ENCODE measurements at regions not wholly inside any gene's neighbourhood (a gene's known extent, or its start where the extent isn't known, plus 50 kb on each side); places are given as distances from the start of the nearest gene placed in this dataset.

DNA sequence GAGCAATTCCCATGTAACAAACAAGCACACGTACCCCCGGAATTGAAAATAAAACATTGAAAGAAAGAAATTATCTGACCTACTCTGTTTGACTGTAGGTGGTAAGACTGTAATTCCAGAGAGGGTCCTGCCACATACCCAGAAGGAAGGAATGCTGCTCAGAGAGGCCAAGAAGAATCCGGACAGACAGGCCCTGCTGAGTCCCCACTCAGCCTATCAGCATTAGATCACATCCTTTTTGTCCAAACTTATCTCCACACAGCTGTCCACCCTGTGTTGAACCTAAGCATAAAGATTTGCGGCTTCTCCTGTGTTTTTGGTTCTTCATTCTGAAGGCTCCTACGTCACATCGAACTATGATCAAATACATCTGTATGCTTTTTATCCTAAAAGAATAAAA is 591.9 kb downstream of the QKI start:
- in situ Hi-C loops (cut with MboI; ENCODE audit: low pct_ligation_motif_present in 1 of 4, low pct_unique_long_range_greater_than_20kb in 1 of 4, low sequenced_read_pairs in 3 of 4), result no loop called here
- intact Hi-C loops (cut with DNase I; ENCODE audit: low total_unique reads), result no loop called here
- no peak for TF ChIP-seq EP300 (IDR thresholded peaks at IDR 0.05; ENCODE audit: low read depth)
- TF ChIP-seq, protein P1, sequence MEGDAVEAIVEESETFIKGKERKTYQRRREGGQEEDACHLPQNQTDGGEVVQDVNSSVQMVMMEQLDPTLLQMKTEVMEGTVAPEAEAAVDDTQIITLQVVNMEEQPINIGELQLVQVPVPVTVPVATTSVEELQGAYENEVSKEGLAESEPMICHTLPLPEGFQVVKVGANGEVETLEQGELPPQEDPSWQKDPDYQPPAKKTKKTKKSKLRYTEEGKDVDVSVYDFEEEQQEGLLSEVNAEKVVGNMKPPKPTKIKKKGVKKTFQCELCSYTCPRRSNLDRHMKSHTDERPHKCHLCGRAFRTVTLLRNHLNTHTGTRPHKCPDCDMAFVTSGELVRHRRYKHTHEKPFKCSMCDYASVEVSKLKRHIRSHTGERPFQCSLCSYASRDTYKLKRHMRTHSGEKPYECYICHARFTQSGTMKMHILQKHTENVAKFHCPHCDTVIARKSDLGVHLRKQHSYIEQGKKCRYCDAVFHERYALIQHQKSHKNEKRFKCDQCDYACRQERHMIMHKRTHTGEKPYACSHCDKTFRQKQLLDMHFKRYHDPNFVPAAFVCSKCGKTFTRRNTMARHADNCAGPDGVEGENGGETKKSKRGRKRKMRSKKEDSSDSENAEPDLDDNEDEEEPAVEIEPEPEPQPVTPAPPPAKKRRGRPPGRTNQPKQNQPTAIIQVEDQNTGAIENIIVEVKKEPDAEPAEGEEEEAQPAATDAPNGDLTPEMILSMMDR (IDR thresholded peaks at IDR 0.05), result no peak
- no peak for TF ChIP-seq POLR2A (IDR thresholded peaks at IDR 0.05)
- TF ChIP-seq POLR2AphosphoS5 (IDR thresholded peaks at IDR 0.05), result no peak

GRCh38 chr6:164005004-164005711 is 590.6 kb downstream of the QKI start:
- H3K27ac ChIP-seq, result no peak overlapping the region
- in situ Hi-C loops (cut with MboI; ENCODE audit: low pct_ligation_motif_present in 1 of 4, low pct_unique_long_range_greater_than_20kb in 1 of 4, low sequenced_read_pairs in 3 of 4), result no loop called here
- no peak overlapping the region for H3K4me3 ChIP-seq
- no peaks in the 10 kb centered on the region for H3K9me3 ChIP-seq
- TF ChIP-seq EP300 (IDR thresholded peaks at IDR 0.05; ENCODE audit: low read depth), result no peak
- WGBS, 2 donors (ENCODE audit: low coverage in 1 of 2), result 45 to 59% methylated on average over 1 to 4 of the region's 4 CpGs
- H3K4me1 ChIP-seq, result no peaks in the 10 kb centered on the region
- no peaks in the 10 kb centered on the region for H3K27me3 ChIP-seq
- no peaks in the 10 kb centered on the region for H3K36me3 ChIP-seq
- intact Hi-C loops (cut with DNase I; ENCODE audit: low total_unique reads), result no loop called here
- DNase-seq, result no peak

More for the DNA sequence above, 591.9 kb downstream of the QKI start:
- Histone ChIP-seq H3K4me1 (no peaks in the 10 kb centered on the region), H3K27ac (no peak overlapping the region), H3K27me3 (no peaks in the 10 kb centered on the region), H3K36me3 (no peaks in the 10 kb centered on the region), H3K9me3 (no peaks in the 10 kb centered on the region), H3K4me3 (no peak overlapping the region)
- no peak for DNase-seq
- WGBS, 2 donors (ENCODE audit: low coverage in 1 of 2), result 89 to 92% methylated on average over 6 of the region's 6 CpGs

GRCh38 chr6:164000276-164000675 is 585.8 kb downstream of the QKI start:
- in situ Hi-C loops (cut with MboI; ENCODE audit: low pct_ligation_motif_present in 1 of 4, low pct_unique_long_range_greater_than_20kb in 1 of 4, low sequenced_read_pairs in 3 of 4), result no loop called here
- intact Hi-C loops (cut with DNase I; ENCODE audit: low total_unique reads), result no loop called here
- 92 to 94% methylated on average over 4 of the region's 4 CpGs for WGBS, 2 donors (ENCODE audit: low coverage in 1 of 2)
- Histone ChIP-seq H3K4me1 (no peaks in the 10 kb centered on the region), H3K27ac (no peak overlapping the region), H3K4me3 (no peak overlapping the region), H3K27me3 (no peaks in the 10 kb centered on the region), H3K36me3 (no peaks in the 10 kb centered on the region), H3K9me3 (no peaks in the 10 kb centered on the region)
- DNase-seq, result no peak
- TF ChIP-seq EP300 (IDR thresholded peaks at IDR 0.05; ENCODE audit: low read depth) (no peak), POLR2A (IDR thresholded peaks at IDR 0.05) (no peak), POLR2AphosphoS5 (IDR thresholded peaks at IDR 0.05) (no peak)
- TF ChIP-seq, protein P1 (IDR thresholded peaks at IDR 0.05), result no peak

GRCh38 chr6:163999475-164000125 is 585.1 kb downstream of the QKI start:
- Histone ChIP-seq H3K4me3 (no peak overlapping the region), H3K27ac (no peak overlapping the region), H3K36me3 (no peaks in the 10 kb centered on the region), H3K4me1 (no peaks in the 10 kb centered on the region), H3K9me3 (no peaks in the 10 kb centered on the region), H3K27me3 (no peaks in the 10 kb centered on the region)
- 57 to 62% methylated on average over 8 to 10 of the region's 10 CpGs for WGBS, 2 donors (ENCODE audit: low coverage in 1 of 2)
- intact Hi-C loops (cut with DNase I; ENCODE audit: low total_unique reads) (no loop called here), in situ Hi-C loops (cut with MboI; ENCODE audit: low pct_ligation_motif_present in 1 of 4, low pct_unique_long_range_greater_than_20kb in 1 of 4, low sequenced_read_pairs in 3 of 4) (no loop called here)
- DNase-seq, result no peak
- TF ChIP-seq POLR2A (IDR thresholded peaks at IDR 0.05), result no peak
- no peak for TF ChIP-seq EP300 (IDR thresholded peaks at IDR 0.05; ENCODE audit: low read depth)
- TF ChIP-seq POLR2AphosphoS5 (IDR thresholded peaks at IDR 0.05), result no peak
- TF ChIP-seq, protein P1 (IDR thresholded peaks at IDR 0.05), result no peak
